EH (cell line): ENCODE measurements at regions not wholly inside any gene's neighbourhood (a gene's known extent, or its start where the extent isn't known, plus 50 kb on each side); places are given as distances from the start of the nearest gene placed in this dataset.
"Not testable (repeated sequence)": the region's sequence is repeated elsewhere in the genome, so short reads cannot be mapped to it uniquely, and the experiment has no call there.

ENCODE experiments used
- DNase-seq: peaks from one replicate; pipeline ENCODE4 v3.0.0-alpha.2; 2015; ENCODE audit warnings: low read depth

GRCh38 chrX:74251006-74251930, 52.7 kb upstream of the ZCCHC13 start:
- peak; percentile 83 for DNase-seq

GRCh38 chrX:74250574-74250973, 53.4 kb upstream of the ZCCHC13 start:
- no peak for DNase-seq

- DNase-seq: no peak
These were observed 54.0 kb upstream of the ZCCHC13 start for GRCh38 chrX:74249963-74250362.

- peak; percentile 40 for DNase-seq
These were observed 55.1 kb upstream of the ZCCHC13 start for GRCh38 chrX:74248889-74249288.

GRCh38 chrX:74246524-74246923, 57.5 kb upstream of the ZCCHC13 start:
- peak; percentile 40 for DNase-seq

- DNase-seq: peak; percentile 27
These were observed 61.4 kb upstream of the ZCCHC13 start for GRCh38 chrX:74242484-74243138.

GRCh38 chrX:74242050-74242449, 61.9 kb upstream of the ZCCHC13 start:
- DNase-seq: peak; percentile 80

- DNase-seq: no peak
These were observed 65.2 kb upstream of the ZCCHC13 start for GRCh38 chrX:74238771-74239170.

GRCh38 chrX:74234818-74235217, 69.2 kb upstream of the ZCCHC13 start:
- DNase-seq: no peak

GRCh38 chrX:74232859-74233258, 71.1 kb upstream of the ZCCHC13 start:
- peak; percentile 28 for DNase-seq

GRCh38 chrX:74231625-74232024, 72.4 kb upstream of the ZCCHC13 start:
- no peak for DNase-seq

- DNase-seq: no peak
These were observed 73.9 kb upstream of the ZCCHC13 start for GRCh38 chrX:74230094-74230493.

- no peak for DNase-seq
These were observed 78.9 kb upstream of the ZCCHC13 start for GRCh38 chrX:74225111-74225510.

- DNase-seq: no peak
These were observed 83.7 kb upstream of the ZCCHC13 start for GRCh38 chrX:74220277-74220676.

- no peak for DNase-seq
These were observed 85.1 kb upstream of the ZCCHC13 start for GRCh38 chrX:74218895-74219294.

GRCh38 chrX:74216421-74216820, 87.6 kb upstream of the ZCCHC13 start:
- DNase-seq: no peak

- DNase-seq: no peak
These were observed 92.1 kb upstream of the ZCCHC13 start for GRCh38 chrX:74211911-74212310.

- no peak for DNase-seq
These were observed 96.4 kb upstream of the ZCCHC13 start for GRCh38 chrX:74207539-74207938.

- no peak for DNase-seq
These were observed 108.4 kb upstream of the ZCCHC13 start for GRCh38 chrX:74195605-74196004.

- DNase-seq: no peak
These were observed 108.9 kb upstream of the ZCCHC13 start for GRCh38 chrX:74195120-74195519.

GRCh38 chrX:74187211-74187610, 116.8 kb upstream of the ZCCHC13 start:
- peak; percentile 19 for DNase-seq

GRCh38 chrX:74183047-74183446, 120.9 kb upstream of the ZCCHC13 start:
- not testable (repeated sequence) for DNase-seq

- not testable (repeated sequence) for DNase-seq
These were observed 122.0 kb upstream of the ZCCHC13 start for GRCh38 chrX:74181976-74182375.
